Astrocyte of the spinal cord (primary cell): ENCODE measurements at regions not wholly inside any gene's neighbourhood (a gene's known extent, or its start where the extent isn't known, plus 50 kb on each side); places are given as distances from the start of the nearest gene placed in this dataset.

Experiments used
- DNase-seq: peaks from one replicate; pipeline ENCODE4 v3.0.0; 2011; ENCODE audit warnings: low read depth, low spot score
- H3K4me3 ChIP-seq: 2 replicates; pipeline ENCODE4 v1.5.1; 2011; ENCODE audit warnings: low read depth, mild to moderate bottlenecking, low read length, moderate library complexity
- in situ Hi-C: cut with HindIII; loops from 2 replicates; pipeline ENCODE4 v1.10.0; 2017; ENCODE audit warnings: low sequenced_read_pairs
- TF ChIP-seq, protein P1 (sequence below): IDR thresholded peaks from 2 replicates; pipeline ENCODE4 v1.5.1; 2012; ENCODE audit warnings: low read depth, mild to moderate bottlenecking, low read length, inconsistent platforms

DNA sequence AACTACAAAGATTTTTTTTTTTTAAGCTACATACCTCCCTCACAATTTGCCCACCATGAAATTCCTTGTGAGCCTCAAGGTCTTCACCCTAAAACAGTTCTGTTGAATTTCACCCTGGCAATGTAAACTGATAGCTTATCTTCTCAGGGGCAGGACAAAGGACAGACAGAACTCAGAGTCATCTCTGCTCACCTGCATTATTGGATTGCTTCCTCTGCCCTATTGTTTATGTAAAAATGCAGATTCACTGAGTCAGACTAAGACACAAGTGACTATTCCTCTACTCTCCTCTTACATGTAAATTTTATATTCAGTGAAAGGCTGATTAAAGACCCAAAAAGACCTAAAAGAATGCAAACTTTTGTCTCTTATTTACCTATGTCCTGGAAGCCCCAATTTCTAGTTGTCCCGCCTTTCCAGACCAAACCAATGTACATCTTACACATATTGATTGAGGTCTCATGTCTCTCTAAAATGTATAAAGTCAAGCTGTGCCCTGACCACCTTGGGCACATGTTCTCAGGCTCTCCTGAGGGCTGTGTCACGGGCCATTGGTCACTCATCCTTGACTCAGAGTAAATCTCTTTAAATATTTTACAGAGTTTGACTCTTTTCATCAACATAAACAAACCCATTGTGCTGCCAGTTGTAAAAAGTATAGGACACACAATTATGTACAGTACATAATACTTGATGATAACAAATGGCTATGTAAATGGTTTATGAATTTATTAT, 440.2 kb downstream of the HTR7 start:
- in situ Hi-C loops = no loop called here
- no peak overlapping the region for H3K4me3 ChIP-seq
- no peak for DNase-seq
- TF ChIP-seq, protein P1, sequence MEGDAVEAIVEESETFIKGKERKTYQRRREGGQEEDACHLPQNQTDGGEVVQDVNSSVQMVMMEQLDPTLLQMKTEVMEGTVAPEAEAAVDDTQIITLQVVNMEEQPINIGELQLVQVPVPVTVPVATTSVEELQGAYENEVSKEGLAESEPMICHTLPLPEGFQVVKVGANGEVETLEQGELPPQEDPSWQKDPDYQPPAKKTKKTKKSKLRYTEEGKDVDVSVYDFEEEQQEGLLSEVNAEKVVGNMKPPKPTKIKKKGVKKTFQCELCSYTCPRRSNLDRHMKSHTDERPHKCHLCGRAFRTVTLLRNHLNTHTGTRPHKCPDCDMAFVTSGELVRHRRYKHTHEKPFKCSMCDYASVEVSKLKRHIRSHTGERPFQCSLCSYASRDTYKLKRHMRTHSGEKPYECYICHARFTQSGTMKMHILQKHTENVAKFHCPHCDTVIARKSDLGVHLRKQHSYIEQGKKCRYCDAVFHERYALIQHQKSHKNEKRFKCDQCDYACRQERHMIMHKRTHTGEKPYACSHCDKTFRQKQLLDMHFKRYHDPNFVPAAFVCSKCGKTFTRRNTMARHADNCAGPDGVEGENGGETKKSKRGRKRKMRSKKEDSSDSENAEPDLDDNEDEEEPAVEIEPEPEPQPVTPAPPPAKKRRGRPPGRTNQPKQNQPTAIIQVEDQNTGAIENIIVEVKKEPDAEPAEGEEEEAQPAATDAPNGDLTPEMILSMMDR = no peak

DNA sequence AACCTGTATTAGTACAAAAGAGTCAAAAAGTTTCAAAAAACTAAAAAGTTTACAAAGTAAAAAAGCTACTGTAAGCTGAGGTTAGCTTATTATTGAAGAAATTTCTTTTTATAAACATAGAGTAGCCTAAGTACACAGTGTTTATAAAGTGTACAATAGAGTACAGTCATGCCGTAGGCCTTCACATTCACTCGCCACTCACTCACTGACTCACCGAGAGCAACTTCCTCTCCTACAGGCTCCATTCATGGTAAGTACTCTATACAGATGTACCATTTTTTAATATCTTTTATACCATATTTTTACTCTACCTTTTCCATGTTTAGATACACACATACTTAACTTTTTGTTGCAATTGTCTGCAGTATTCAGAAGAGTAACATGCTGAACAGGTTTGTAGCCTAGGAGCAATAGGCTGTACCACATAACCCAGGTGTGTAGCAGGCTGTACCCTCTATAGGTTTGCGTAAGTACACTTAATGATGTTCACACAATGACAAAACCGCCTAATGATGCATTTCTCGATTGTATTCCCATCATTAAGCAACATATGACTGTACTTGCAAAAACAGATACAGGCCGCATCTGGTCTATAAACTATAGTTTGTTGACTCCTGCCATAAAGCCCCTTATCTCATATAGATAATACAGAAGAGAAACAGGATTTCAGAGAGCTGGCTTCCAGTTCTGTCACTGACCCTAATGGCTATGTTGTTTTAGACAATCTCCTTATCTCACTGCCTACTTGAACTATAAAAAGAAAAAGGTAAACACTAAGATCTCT, 438.8 kb downstream of the HTR7 start:
- TF ChIP-seq, protein P1 = no peak
- peak; percentile 92 for DNase-seq
- in situ Hi-C loops = no loop called here
- no peak overlapping the region for H3K4me3 ChIP-seq

DNA sequence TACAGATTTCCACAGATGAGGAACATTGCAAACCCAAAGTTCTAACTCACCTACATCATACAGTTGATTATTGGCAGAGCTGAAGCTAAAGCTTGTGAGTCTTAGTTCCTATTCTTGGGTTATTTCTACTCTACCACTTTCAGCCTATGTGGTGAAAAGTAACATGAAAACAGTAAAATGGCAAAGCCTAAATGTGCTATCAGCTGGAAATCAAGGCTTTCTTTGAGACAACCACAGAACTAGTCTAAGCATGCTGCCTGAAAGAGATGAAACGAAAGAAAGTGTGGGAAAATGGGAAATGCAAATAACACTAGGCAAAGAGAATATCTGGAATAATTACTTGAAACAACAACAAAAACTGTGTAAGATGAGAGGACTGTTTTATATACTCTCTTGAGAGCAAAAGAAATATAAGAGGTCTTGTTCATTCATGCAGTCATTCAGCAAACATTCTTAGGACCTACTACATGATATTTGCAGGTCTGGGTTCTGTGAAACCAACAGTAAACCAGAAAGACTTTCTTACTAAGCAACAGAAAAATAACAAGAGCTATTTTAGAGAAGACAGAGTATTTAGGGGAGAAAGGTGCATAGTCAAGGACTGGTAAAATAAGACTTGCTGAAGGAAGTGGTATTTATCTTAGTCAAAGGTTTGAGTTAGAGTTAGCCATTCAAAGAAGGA, 437.1 kb downstream of the HTR7 start:
- TF ChIP-seq, protein P1 = no peak
- no peak for DNase-seq
- no peak overlapping the region for H3K4me3 ChIP-seq
- in situ Hi-C loops = no loop called here

DNA sequence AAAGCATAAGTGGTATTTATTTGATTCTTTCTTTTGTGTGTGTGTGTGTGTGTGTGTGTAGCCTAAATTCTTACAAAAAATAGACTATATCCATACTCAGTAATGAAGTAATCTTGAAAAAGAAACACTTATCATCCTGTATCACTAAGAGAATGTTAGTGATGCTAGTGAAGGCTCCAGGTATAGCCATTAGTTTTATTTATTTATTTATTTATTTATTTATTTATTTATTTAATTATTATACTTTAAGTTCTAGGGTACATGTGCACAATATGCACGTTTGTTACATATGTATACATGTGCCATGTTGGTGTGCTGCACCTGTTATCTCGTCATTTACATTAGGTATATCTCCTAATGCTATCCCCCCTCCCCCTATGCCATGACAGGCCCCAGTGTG, 436.0 kb downstream of the HTR7 start:
- no peak for DNase-seq
- H3K4me3 ChIP-seq = no peak overlapping the region
- in situ Hi-C loops = no loop called here
- TF ChIP-seq, protein P1 = no peak

DNA sequence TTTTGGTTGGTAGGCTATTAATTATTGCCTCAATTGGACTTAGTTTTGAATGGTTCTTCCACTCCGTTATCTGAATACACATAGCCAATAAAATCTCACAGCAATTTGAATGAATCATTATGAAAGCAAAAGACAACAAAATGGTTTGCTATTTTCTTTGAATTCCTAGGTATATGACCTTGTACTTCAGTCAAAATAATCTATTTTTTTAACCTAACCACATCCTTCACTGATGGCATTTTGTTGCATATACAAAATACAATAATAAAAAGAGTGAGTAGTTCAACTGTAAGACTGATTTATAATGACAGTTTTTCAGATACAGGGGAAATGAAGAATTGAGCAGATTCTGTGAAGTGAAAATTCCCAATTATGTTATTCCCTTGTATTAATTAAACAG, 433.1 kb downstream of the HTR7 start:
- in situ Hi-C loops = no loop called here
- peak; percentile 53 for DNase-seq
- H3K4me3 ChIP-seq = no peak overlapping the region
- TF ChIP-seq, protein P1 = no peak

DNA sequence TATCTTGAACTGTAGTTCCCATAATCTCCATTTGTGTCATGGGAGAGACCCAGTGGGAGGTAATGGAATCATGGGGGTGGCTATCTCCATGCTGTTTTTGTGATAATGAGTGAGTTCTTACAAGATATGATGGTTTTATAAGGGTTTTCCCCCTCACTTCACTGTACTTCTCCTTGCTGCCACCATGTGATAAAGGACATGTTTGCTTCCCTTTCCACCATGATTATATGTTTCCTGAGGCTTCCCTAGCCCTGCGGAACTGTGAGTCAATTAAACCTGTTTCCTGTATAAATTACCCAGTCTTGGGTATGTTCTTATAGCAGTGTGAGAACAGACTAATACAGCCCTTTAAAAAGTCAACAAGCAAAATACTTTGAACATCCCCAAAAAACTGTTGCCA, 427.7 kb downstream of the HTR7 start:
- TF ChIP-seq, protein P1 = no peak
- no peak for DNase-seq
- in situ Hi-C loops = no loop called here
- H3K4me3 ChIP-seq = no peak overlapping the region
